Stomach (tissue), 4 donors: ENCODE measurements at regions not wholly inside any gene's neighbourhood (a gene's known extent, or its start where the extent isn't known, plus 50 kb on each side); places are given as distances from the start of the nearest gene placed in this dataset.

Experiments
- EP300 ChIP-seq: sonication (generic); formaldehyde crosslinking; IDR thresholded peaks from one replicate; pipeline ENCODE4 v1.6.1; 2017; ENCODE audit warnings: antibody characterized with exemption
- POLR2A ChIP-seq, 4 donors: fragments of 450-650 bp; IDR thresholded peaks; one replicate each; pipeline ENCODE4 v1.6.1; 2016; ENCODE audit warnings: antibody characterized with exemption in 4 of 4, control low read depth in 2 of 4, mild to moderate bottlenecking in 1 of 4, moderate library complexity in 1 of 4
- POLR2AphosphoS5 ChIP-seq, 3 donors: sonication (generic); formaldehyde crosslinking; IDR thresholded peaks; one replicate each; pipeline ENCODE4 v1.6.1; 2016; ENCODE audit warnings: antibody characterized with exemption in 3 of 3
- TF ChIP-seq, protein P1 (sequence below), 7 experiments: fragments of 450-650 bp in 4 of 7; fragments of 200-600 bp in 3 of 7; sonication (generic) in 3 of 7; IDR thresholded peaks; one replicate each; pipeline ENCODE4 v1.5.1; 2016 to 2019; ENCODE audit warnings: antibody characterized with exemption in 7 of 7, control low read depth in 2 of 7, mild to moderate bottlenecking in 1 of 7

DNA sequence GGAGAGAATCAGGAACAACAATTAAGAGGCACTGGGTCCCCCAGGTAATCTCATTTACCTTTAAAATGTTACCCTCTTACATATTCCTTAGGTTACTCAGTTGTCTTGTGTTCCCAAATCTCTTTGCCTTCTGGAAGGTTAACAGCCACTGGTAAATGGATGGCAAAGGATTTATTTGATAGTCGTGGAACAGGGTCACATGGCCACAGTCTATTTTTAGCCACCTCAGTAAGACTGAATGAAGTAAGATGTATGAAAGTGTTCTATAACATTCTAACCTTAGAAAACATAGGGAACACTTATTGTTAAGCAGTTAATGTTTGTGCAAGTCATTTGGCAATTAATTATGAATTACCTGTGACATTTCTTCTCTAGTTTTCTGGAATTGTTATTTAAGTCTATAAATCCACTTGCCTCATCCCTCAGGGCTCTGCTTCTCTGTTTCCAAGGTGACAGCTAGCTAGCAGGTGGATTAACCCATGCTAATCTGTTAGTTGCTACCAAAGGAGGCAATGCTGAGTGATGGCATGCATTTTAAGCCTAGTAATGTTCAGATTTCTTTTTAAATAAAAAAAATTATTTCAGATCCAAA lies 211.0 kb downstream of the PIK3C3 start:
- TF ChIP-seq, protein P1, sequence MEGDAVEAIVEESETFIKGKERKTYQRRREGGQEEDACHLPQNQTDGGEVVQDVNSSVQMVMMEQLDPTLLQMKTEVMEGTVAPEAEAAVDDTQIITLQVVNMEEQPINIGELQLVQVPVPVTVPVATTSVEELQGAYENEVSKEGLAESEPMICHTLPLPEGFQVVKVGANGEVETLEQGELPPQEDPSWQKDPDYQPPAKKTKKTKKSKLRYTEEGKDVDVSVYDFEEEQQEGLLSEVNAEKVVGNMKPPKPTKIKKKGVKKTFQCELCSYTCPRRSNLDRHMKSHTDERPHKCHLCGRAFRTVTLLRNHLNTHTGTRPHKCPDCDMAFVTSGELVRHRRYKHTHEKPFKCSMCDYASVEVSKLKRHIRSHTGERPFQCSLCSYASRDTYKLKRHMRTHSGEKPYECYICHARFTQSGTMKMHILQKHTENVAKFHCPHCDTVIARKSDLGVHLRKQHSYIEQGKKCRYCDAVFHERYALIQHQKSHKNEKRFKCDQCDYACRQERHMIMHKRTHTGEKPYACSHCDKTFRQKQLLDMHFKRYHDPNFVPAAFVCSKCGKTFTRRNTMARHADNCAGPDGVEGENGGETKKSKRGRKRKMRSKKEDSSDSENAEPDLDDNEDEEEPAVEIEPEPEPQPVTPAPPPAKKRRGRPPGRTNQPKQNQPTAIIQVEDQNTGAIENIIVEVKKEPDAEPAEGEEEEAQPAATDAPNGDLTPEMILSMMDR (IDR thresholded peaks at IDR 0.05): no peak
- no peak for TF ChIP-seq POLR2A (IDR thresholded peaks at IDR 0.05)
- no peak for TF ChIP-seq POLR2AphosphoS5 (IDR thresholded peaks at IDR 0.05)
- no peak for TF ChIP-seq EP300
